GM12878 (cell line): ENCODE measurements at regions not wholly inside any gene's neighbourhood (a gene's known extent, or its start where the extent isn't known, plus 50 kb on each side); places are given as distances from the start of the nearest gene placed in this dataset.

Experiments
- ATAC-seq: fragments of 200-7000 bp; cut with Tn5 transposase; 3 replicates; pipeline ENCODE4 v1.9.1; 2020; ENCODE audit warnings: mild to moderate bottlenecking, moderate library complexity
- BruUV-seq: library from RNA; stranded (reverse); fragments of 400-500 nt; replicated peaks from 2 replicates; lab custom pipeline; 2021; lab: Mats Ljungman, UMichigan
- CTCF ChIA-PET: fragments of 300-600 bp; sonication (Branson Sonifier 250); formaldehyde crosslinking; extraction: SDS; loops from one replicate; lab custom pipeline; 2021; ENCODE audit warnings: inconsistent platforms; lab: Yijun Ruan, JAX
- POLR2A ChIA-PET: fragments of 350-600 bp; formaldehyde crosslinking; extraction: SDS; loops from one replicate; lab custom pipeline; 2021; ENCODE audit warnings: inconsistent platforms; lab: Charles Lee
- RAD21 ChIA-PET: fragments of 300-600 bp; sonication (Branson Sonifier 250); formaldehyde crosslinking; loops from one replicate; lab custom pipeline; 2023; ENCODE audit warnings: antibody characterized with exemption; ENCODE audit not compliant: unreplicated experiment; lab: Charles Lee
- SMC1A ChIA-PET: fragments of 300-600 bp; sonication (Branson Sonifier 250); formaldehyde crosslinking; loops from one replicate; lab custom pipeline; 2023; ENCODE audit not compliant: unreplicated experiment, uncharacterized antibody; lab: Charles Lee
- DNase-seq: peaks from one replicate; pipeline ENCODE4 v3.0.0-alpha.2; 2011; ENCODE audit warnings: low read depth, low spot score
- FAIRE-seq: peaks from 3 replicates; lab custom pipeline; 2011; peaks lifted over from hg19 to GRCh38; lab: Jason Lieb, UNC
- H2AFZ ChIP-seq: 2 replicates; pipeline ENCODE4 v1.6.0; 2011; ENCODE audit warnings: low read depth, low read length, control low read depth; ENCODE audit not compliant: control insufficient read depth
- H3K27ac ChIP-seq: 2 replicates; pipeline ENCODE4 v1.5.1; 2011; ENCODE audit warnings: control low read depth; ENCODE audit not compliant: control insufficient read depth, insufficient read depth
- H3K27me3 ChIP-seq, 2 experiments: replicated peaks in 1 of 2; 2 replicates each; pipeline versions ENCODE4 v1.6.0 to v1.6.1; 2011; ENCODE audit warnings: low read length in 1 of 2; ENCODE audit not compliant: control insufficient read depth in 2 of 2, insufficient read depth in 2 of 2
- H3K36me3 ChIP-seq, 2 experiments: 2 replicates each; pipeline ENCODE4 v1.5.1; 2011; ENCODE audit warnings: low read length in 1 of 2; ENCODE audit not compliant: control insufficient read depth in 2 of 2, insufficient read depth in 2 of 2
- H3K4me1 ChIP-seq: 2 replicates; pipeline ENCODE4 v1.6.1; 2011; ENCODE audit warnings: mild to moderate bottlenecking, low read length, moderate library complexity, mixed read lengths; ENCODE audit not compliant: control insufficient read depth, insufficient read depth
- H3K4me2 ChIP-seq: 2 replicates; pipeline ENCODE4 v1.6.0; 2011; ENCODE audit warnings: control low read depth; ENCODE audit not compliant: control insufficient read depth, insufficient read depth
- H3K4me3 ChIP-seq: fragments of 200-600 bp; sonication (generic); 2 replicates; pipeline ENCODE4 v1.5.1; 2016
- H3K79me2 ChIP-seq: 2 replicates; pipeline ENCODE4 v1.6.0; 2011; ENCODE audit warnings: low read length; ENCODE audit not compliant: control insufficient read depth, insufficient read depth
- H3K9ac ChIP-seq: 2 replicates; pipeline ENCODE4 v1.8.0; 2011; ENCODE audit warnings: low read length, control low read depth, mixed read lengths; ENCODE audit not compliant: control insufficient read depth, insufficient read depth
- H3K9me3 ChIP-seq: replicated peaks from 3 replicates; pipeline ENCODE4 v1.5.1; 2011; ENCODE audit warnings: mild to moderate bottlenecking, low read length; ENCODE audit not compliant: control insufficient read depth, insufficient read depth
- H4K20me1 ChIP-seq: 2 replicates; pipeline ENCODE4 v1.6.0; 2011; ENCODE audit not compliant: control insufficient read depth, insufficient read depth
- BCL11A ChIP-seq: IDR thresholded peaks from 2 replicates; pipeline ENCODE4 v1.6.1; 2011; ENCODE audit warnings: low read depth, low read length
- CBFB ChIP-seq: IDR thresholded peaks from 2 replicates; pipeline ENCODE4 v1.6.1; 2016; ENCODE audit warnings: antibody characterized with exemption, low read depth
- EGR1 ChIP-seq, 2 experiments: IDR thresholded peaks; 1 replicate in 1 of 2; 2 replicates in 1 of 2; pipeline ENCODE4 v1.6.1; 2011 to 2012; ENCODE audit warnings: low read depth in 2 of 2, low read length in 2 of 2, borderline replicate concordance in 1 of 2, mild to moderate bottlenecking in 1 of 2, moderate library complexity in 1 of 2
- NFYB ChIP-seq: IDR thresholded peaks from 2 replicates; pipeline ENCODE4 v1.6.1; 2011; ENCODE audit warnings: low read depth, mild to moderate bottlenecking, low read length, improper control_type of control experiment, moderate library complexity; ENCODE audit not compliant: insufficient read depth
- POLR2A ChIP-seq: IDR thresholded peaks from 2 replicates; pipeline ENCODE4 v1.6.1; 2011; ENCODE audit warnings: low read depth, mild to moderate bottlenecking, low read length
- SP1 ChIP-seq: IDR thresholded peaks from one replicate; pipeline ENCODE4 v1.6.1; 2011; ENCODE audit warnings: low read depth, low read length
- WGBS: methylation state at CpG from one replicate; pipeline ENCODE4 v1.1.6; 2016; ENCODE audit warnings: low lambda C conversion rate; ENCODE audit not compliant: insufficient replicate concordance, insufficient coverage; ENCODE audit errors: missing lambda C conversion rate; 5-methylcytosine and 5-hydroxymethylcytosine counted together
- in situ Hi-C: fragments of 300-500 bp; cut with MboI; formaldehyde crosslinking; loops from 9 replicates; pipeline ENCODE4 v1.14.3; 2018; ENCODE audit warnings: mixed read lengths
- intact Hi-C: fragments of 100-400 bp; cut with micrococcal nuclease; formaldehyde crosslinking; loops from one replicate; pipeline ENCODE4 v1.14.2; 2022; ENCODE audit not compliant: unreplicated experiment
- TF ChIP-seq, protein P1 (sequence below): fragments of 450-650 bp; formaldehyde crosslinking; IDR thresholded peaks from 2 replicates; pipeline ENCODE4 v1.4.0; 2022; ENCODE audit warnings: mild to moderate bottlenecking, moderate library complexity

DNA sequence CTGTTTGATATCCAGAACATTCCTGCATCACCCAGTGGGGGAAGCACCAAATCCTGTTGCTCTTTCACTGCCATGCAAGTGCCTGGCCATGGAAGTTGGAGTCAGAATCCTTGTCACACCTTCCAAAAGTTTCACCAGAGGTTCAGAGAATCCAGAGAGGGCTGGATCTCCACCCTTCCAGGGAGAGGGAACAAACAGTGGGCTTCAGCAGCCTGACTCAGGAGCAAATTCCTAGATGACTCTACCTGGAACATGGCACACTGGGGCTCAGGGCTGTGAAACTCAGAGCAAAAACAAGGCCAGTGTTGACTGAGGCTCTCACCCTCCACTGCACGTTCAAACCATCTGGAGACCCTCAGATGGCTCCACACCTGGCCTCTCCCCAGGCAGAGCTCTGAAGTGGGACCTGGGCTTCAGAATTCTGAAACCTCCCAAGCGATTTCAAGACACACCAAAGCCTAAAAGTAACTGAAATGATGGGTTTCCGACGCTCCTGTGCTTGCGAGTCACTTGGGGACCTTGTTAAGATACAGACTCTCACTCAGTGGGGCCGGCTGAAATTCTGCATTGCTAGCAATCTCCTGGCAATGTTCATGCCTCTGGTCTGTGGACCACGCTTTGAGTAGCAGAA, 205.9 kb downstream of the AUH start:
- Histone ChIP-seq H3K4me3 (no peak overlapping the region), H4K20me1 (no peaks in the 10 kb centered on the region), H3K27me3 (peaks cover 0 to 7% of the 10 kb centered on the region in 2 experiments; a peak in 1 of 4 replicates), H3K27ac (no peak overlapping the region), H3K4me2 (no peak overlapping the region), H2AFZ (no peak overlapping the region), H3K79me2 (no peaks in the 10 kb centered on the region), H3K9me3 (peaks cover 13% of the 10 kb centered on the region), H3K4me1 (peaks cover 9% of the 10 kb centered on the region), H3K36me3 (no peaks in the 10 kb centered on the region), H3K9ac (no peak overlapping the region)
- 55% methylated on average over 7 of the region's 7 CpGs for WGBS
- ATAC-seq (no peak), FAIRE-seq (no peak), DNase-seq (no peak)
- ChIA-PET CTCF (no interaction called here), RAD21 (no interaction called here), SMC1A (no interaction called here), POLR2A (no interaction called here)
- in situ Hi-C loops = no loop called here
- intact Hi-C loops = no loop called here
- no TSS peak for BruUV-seq
- TF ChIP-seq CBFB = no peak
- no peak for TF ChIP-seq SP1
- no peak for TF ChIP-seq POLR2A
- TF ChIP-seq NFYB = no peak
- no peak for TF ChIP-seq BCL11A

DNA sequence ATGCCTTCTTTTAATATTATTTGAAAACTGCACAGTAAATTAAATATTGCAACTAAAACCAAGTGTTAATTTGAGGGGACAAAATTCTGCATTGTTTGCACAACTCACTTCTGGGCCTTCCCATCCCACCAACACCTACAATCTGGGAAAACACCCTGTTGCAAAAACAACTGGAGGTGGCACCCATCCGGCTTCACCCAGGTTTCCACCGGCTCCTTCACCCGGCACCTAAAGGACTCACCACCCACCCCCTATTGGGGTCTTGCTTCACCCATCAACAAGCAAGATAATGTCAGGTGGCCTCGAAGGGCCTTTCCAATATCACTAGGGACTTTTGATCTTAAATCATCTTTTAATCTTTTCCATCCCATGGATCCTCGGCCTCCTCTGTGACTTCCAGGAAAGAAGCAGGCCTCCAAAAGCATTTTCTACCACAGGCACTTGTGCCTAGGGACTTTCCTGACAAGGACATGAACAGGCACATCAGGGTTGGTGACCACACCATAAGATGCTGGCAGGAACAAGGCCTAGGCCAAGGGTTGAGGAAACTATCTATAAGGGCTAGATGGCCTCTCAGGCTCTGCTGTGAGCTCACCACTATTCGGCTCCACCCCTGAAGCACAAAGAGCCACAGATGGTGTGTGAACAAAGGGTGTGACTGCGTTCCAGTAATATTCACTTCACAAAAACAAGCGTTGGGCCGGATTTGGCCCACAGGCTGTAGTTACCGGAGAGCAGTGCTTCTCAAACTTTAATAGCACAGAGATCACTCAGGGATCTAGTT, 205.1 kb downstream of the AUH start:
- H3K36me3 ChIP-seq = no peaks in the 10 kb centered on the region
- no peak overlapping the region for H3K27ac ChIP-seq
- H3K4me3 ChIP-seq = no peak overlapping the region
- no peak overlapping the region for H2AFZ ChIP-seq
- peaks cover 0 to 9% of the 10 kb centered on the region in 2 experiments; a peak in 1 of 4 replicates for H3K27me3 ChIP-seq
- TF ChIP-seq, protein P1, sequence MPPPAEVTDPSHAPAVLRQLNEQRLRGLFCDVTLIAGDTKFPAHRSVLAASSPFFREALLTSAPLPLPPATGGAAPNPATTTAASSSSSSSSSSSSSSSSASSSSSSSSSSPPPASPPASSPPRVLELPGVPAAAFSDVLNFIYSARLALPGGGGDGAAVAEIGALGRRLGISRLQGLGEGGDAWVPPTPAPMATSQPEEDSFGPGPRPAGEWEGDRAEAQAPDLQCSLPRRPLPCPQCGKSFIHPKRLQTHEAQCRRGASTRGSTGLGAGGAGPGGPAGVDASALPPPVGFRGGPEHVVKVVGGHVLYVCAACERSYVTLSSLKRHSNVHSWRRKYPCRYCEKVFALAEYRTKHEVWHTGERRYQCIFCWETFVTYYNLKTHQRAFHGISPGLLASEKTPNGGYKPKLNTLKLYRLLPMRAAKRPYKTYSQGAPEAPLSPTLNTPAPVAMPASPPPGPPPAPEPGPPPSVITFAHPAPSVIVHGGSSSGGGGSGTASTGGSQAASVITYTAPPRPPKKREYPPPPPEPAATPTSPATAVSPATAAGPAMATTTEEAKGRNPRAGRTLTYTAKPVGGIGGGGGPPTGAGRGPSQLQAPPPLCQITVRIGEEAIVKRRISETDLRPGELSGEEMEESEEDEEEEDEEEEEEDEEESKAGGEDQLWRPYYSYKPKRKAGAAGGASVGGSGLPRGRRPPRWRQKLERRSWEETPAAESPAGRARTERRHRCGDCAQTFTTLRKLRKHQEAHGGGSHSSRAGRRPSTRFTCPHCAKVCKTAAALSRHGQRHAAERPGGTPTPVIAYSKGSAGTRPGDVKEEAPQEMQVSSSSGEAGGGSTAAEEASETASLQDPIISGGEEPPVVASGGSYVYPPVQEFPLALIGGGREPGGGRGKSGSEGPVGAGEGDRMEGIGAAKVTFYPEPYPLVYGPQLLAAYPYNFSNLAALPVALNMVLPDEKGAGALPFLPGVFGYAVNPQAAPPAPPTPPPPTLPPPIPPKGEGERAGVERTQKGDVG (CRISPR knock-in tag) = no peak
- no peak for TF ChIP-seq EGR1 (IDR thresholded peaks at IDR 0.05; ENCODE audit: borderline replicate concordance in 1 of 2, low read depth in 2 of 2, low read length in 2 of 2)
- H4K20me1 ChIP-seq = no peaks in the 10 kb centered on the region
- H3K9me3 ChIP-seq = peaks cover 13% of the 10 kb centered on the region
- CTCF ChIA-PET = no interaction called here
- H3K4me2 ChIP-seq = no peak overlapping the region
- ATAC-seq (no peak), FAIRE-seq (no peak), DNase-seq (no peak)
- intact Hi-C loops = no loop called here
- peaks cover 4% of the 10 kb centered on the region for H3K4me1 ChIP-seq
- WGBS = 67% methylated on average over 10 of the region's 10 CpGs
- BruUV-seq = no TSS peak
- in situ Hi-C loops = no loop called here
- RAD21 ChIA-PET = no interaction called here
- no peaks in the 10 kb centered on the region for H3K79me2 ChIP-seq
- SMC1A ChIA-PET = no interaction called here
- H3K9ac ChIP-seq = no peak overlapping the region
- POLR2A ChIA-PET = no interaction called here
